ENCODE measurements at regions not wholly inside any gene's neighbourhood (a gene's known extent, or its start where the extent isn't known, plus 50 kb on each side); places are given as distances from the start of the nearest gene placed in this dataset.

DNA sequence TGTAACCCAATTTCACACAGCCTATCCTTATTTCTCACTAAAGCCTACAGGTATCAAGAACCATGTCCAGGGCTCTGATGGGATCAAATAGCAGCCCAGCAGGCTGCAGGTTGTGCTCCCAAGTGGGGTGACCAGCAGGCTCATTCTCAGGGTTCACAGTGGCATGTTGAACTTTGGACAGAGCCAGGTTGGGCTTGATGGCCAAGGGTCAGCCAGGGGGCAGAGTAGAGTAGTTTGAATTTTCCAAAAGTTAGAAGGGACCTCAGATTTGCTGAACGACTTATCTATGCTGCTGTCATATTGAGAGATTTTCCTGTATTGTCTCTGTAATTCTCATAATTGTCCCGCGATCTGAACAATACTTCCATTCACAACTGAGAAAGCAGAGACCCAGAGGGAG, 310.8 kb upstream of the BOD1L1 start:
- Histone ChIP-seq H3K9me3 (ENCODE audit: control insufficient read depth, low read length) (no peaks in the 10 kb centered on the region), H3K9ac (ENCODE audit: extremely low read depth, low read length, poor library complexity, severe bottlenecking) (no peak overlapping the region), H3K4me3 (ENCODE audit: low read length) (no peak overlapping the region), H3K4me1 (ENCODE audit: control insufficient read depth, insufficient read depth, low read length) (no peaks in the 10 kb centered on the region), H3K27ac (ENCODE audit: low read depth, low read length) (no peak overlapping the region), H3K27me3 (ENCODE audit: control insufficient read depth, insufficient read depth, low read length, poor library complexity, severe bottlenecking) (no peaks in the 10 kb centered on the region), H3K36me3 (ENCODE audit: control insufficient read depth, insufficient read depth, low read length) (no peaks in the 10 kb centered on the region)
- no peaks in the 10 kb centered on the region for H3K27me3 Mint-ChIP-seq (ENCODE audit: insufficient read depth)
- DNase-seq = no peak
- no peak overlapping the region for H3K27ac Mint-ChIP-seq
- no peaks in the 10 kb centered on the region for H3K36me3 Mint-ChIP-seq (ENCODE audit: low read depth)
- peaks cover 7% of the 10 kb centered on the region for H3K4me1 Mint-ChIP-seq
- WGBS, 2 experiments (ENCODE audit: insufficient coverage in 1 of 2, insufficient read length in 1 of 2) = 86 to 92% methylated on average over 3 of the region's 3 CpGs
- no peak overlapping the region for H3K4me3 Mint-ChIP-seq
- TF ChIP-seq, protein P1, sequence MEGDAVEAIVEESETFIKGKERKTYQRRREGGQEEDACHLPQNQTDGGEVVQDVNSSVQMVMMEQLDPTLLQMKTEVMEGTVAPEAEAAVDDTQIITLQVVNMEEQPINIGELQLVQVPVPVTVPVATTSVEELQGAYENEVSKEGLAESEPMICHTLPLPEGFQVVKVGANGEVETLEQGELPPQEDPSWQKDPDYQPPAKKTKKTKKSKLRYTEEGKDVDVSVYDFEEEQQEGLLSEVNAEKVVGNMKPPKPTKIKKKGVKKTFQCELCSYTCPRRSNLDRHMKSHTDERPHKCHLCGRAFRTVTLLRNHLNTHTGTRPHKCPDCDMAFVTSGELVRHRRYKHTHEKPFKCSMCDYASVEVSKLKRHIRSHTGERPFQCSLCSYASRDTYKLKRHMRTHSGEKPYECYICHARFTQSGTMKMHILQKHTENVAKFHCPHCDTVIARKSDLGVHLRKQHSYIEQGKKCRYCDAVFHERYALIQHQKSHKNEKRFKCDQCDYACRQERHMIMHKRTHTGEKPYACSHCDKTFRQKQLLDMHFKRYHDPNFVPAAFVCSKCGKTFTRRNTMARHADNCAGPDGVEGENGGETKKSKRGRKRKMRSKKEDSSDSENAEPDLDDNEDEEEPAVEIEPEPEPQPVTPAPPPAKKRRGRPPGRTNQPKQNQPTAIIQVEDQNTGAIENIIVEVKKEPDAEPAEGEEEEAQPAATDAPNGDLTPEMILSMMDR (conservative IDR thresholded peaks at IDR 0.05) = peak; percentile 62
- H3K9me3 Mint-ChIP-seq = no peaks in the 10 kb centered on the region

GRCh38 chr4:13940921-13941320, 313.4 kb upstream of the BOD1L1 start:
- Mint-ChIP-seq H3K27me3 (ENCODE audit: insufficient read depth) (no peaks in the 10 kb centered on the region), H3K4me3 (no peak overlapping the region), H3K9me3 (no peaks in the 10 kb centered on the region), H3K27ac (no peak overlapping the region), H3K4me1 (peaks cover under 1% of the 10 kb centered on the region), H3K36me3 (ENCODE audit: low read depth) (no peaks in the 10 kb centered on the region)
- no peak overlapping the region for H3K9ac ChIP-seq (ENCODE audit: extremely low read depth, low read length, poor library complexity, severe bottlenecking)
- TF ChIP-seq, protein P1 (conservative IDR thresholded peaks at IDR 0.05) = no peak
- H3K36me3 ChIP-seq (ENCODE audit: control insufficient read depth, insufficient read depth, low read length) = no peaks in the 10 kb centered on the region
- H3K4me1 ChIP-seq (ENCODE audit: control insufficient read depth, insufficient read depth, low read length) = no peaks in the 10 kb centered on the region
- no peak overlapping the region for H3K27ac ChIP-seq (ENCODE audit: low read depth, low read length)
- 87 to 89% methylated on average over 3 of the region's 3 CpGs for WGBS, 2 experiments (ENCODE audit: insufficient coverage in 1 of 2, insufficient read length in 1 of 2)
- H3K27me3 ChIP-seq (ENCODE audit: control insufficient read depth, insufficient read depth, low read length, poor library complexity, severe bottlenecking) = no peaks in the 10 kb centered on the region
- H3K4me3 ChIP-seq (ENCODE audit: low read length) = no peak overlapping the region
- DNase-seq = no peak
- H3K9me3 ChIP-seq (ENCODE audit: control insufficient read depth, low read length) = no peaks in the 10 kb centered on the region

- no peaks in the 10 kb centered on the region for H3K9me3 Mint-ChIP-seq
These were observed 315.5 kb upstream of the BOD1L1 start for GRCh38 chr4:13942977-13943376.

More at GRCh38 chr4:13942977-13943376, 315.5 kb upstream of the BOD1L1 start:
- WGBS, 2 experiments (ENCODE audit: insufficient coverage in 1 of 2, insufficient read length in 1 of 2) = 90 to 95% methylated on average over 3 of the region's 3 CpGs
- Mint-ChIP-seq H3K27ac (no peak overlapping the region), H3K4me3 (no peak overlapping the region), H3K4me1 (no peaks in the 10 kb centered on the region), H3K36me3 (ENCODE audit: low read depth) (no peaks in the 10 kb centered on the region), H3K27me3 (ENCODE audit: insufficient read depth) (no peaks in the 10 kb centered on the region)
- no peak for DNase-seq
- Histone ChIP-seq H3K9ac (ENCODE audit: extremely low read depth, low read length, poor library complexity, severe bottlenecking) (no peak overlapping the region), H3K4me1 (ENCODE audit: control insufficient read depth, insufficient read depth, low read length) (no peaks in the 10 kb centered on the region), H3K36me3 (ENCODE audit: control insufficient read depth, insufficient read depth, low read length) (no peaks in the 10 kb centered on the region), H3K4me3 (ENCODE audit: low read length) (no peak overlapping the region), H3K9me3 (ENCODE audit: control insufficient read depth, low read length) (no peaks in the 10 kb centered on the region), H3K27me3 (ENCODE audit: control insufficient read depth, insufficient read depth, low read length, poor library complexity, severe bottlenecking) (no peaks in the 10 kb centered on the region), H3K27ac (ENCODE audit: low read depth, low read length) (no peak overlapping the region)
- TF ChIP-seq, protein P1 (conservative IDR thresholded peaks at IDR 0.05) = no peak
